AG20443 (cell line): ENCODE measurements at regions not wholly inside any gene's neighbourhood (a gene's known extent, or its start where the extent isn't known, plus 50 kb on each side); places are given as distances from the start of the nearest gene placed in this dataset.

Experiments
- DNase-seq: peaks from one replicate; pipeline ENCODE4 v3.0.0; 2012; ENCODE audit warnings: low spot score, mixed read lengths

GRCh38 chr20:1712634-1713624 lies 55.4 kb upstream of the SIRPG start:
- no peak for DNase-seq

DNA sequence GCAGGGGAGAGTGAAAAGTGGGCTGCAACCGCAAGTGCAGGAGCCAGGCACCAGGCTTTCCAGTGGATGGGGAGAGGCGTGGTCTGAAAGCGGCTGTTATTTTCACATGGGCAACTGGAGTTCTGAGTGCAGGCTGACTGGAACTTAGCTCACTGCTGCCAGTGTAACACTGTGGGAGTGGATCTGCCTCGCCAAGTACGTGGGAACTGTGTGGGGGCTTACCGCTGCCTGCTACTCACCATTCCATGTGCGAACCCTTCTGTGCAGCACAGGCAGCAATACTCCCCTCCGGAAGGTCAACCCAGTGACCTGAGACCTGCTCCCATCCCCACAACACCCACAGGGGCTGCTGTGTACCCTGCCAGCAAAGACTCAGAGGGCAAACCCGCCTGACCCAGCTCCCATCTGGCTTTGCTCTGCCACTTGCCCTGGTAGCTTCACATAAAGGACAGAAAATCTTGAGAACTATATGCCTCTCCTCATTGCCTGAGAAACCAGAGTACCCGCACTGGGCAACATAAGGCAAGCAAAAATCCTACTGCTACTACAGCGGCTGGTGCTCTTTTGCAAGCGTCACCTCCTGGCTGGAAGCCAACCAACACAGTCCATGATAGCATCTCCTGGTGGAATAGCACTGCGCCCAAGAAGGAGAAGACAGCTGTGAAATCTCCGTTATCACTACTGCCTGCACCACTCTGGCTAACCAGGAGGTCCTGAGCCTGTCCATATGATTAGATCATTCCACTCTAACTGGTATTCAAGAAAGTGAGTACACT lies 54.4 kb upstream of the SIRPG start:
- no peak for DNase-seq

DNA sequence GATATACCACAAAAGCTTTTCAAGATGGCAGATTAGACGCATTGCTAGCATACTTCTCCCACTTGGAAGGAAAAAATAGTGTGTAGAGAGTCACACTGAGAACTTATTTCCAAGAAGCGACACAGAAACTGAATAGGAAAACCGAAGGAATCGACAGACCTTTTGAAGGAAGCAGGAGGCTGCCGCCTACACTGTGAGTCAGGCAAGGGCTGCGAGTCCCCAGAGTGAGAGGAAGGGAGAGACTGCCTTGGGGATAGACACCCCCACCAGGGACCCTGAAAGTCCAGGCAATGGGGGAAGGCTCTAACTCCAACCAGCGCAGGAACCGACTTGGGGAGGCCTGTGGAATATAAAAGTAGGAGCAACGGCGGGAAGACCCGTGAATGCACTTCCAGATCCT lies 53.7 kb upstream of the SIRPG start:
- no peak for DNase-seq

GRCh38 chr20:1710484-1710883 lies 52.9 kb upstream of the SIRPG start:
- no peak for DNase-seq

GRCh38 chr20:1707588-1708449 lies 50.2 kb upstream of the SIRPG start:
- no peak for DNase-seq
